Occipital lobe (tissue), 1 donor: ENCODE measurements at regions not wholly inside any gene's neighbourhood (a gene's known extent, or its start where the extent isn't known, plus 50 kb on each side); places are given as distances from the start of the nearest gene placed in this dataset.

Experiments
- DNase-seq: peaks from one replicate; lab custom pipeline; 2025; lab: John Stamatoyannopoulos, UW

- DNase-seq: no peak
These were observed 245.3 kb upstream of the ZP4 start for GRCh38 chr1:238135708-238136664.

- no peak for DNase-seq
These were observed 239.0 kb upstream of the ZP4 start for GRCh38 chr1:238129677-238130076.

GRCh38 chr1:238123201-238123600 is 232.5 kb upstream of the ZP4 start:
- DNase-seq: no peak

DNA sequence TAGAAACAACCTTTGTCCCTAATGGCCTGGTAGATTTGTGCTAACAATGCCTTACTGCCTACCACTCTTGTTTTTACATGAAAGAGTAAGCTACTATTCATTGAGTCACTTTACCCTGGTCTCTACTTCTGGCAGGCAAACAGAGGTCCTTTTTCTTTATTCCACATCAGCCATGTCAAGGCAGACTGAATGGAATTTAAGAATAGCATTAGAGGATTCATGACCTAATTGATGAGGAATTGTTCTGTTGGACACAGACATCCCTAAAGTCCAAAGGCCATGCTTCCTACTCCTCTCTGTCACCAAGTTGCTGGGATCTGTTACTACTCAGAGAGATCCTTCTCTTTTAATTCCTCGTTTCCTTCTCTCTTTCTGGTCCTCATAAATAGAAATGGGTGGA is 229.1 kb upstream of the ZP4 start:
- DNase-seq: no peak

DNA sequence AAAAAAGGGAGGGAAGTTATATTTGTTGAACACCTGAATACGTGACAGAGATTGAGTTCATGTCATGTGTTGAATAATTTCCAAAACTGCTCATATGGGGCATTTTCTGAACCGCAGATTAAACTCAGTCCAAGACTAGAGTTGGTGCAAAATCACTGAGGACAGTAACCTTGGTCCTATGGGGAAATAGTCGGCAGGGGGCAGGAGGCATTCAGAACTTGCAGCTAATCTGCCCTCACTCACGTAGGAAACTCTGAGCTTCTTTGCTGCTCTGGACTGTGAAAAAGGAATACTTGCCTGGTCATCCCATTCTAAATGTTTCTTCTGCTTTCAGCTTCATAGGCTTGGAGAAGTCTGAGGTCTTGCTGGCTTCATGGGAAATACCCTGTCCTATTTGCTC is 228.3 kb upstream of the ZP4 start:
- DNase-seq: no peak

DNA sequence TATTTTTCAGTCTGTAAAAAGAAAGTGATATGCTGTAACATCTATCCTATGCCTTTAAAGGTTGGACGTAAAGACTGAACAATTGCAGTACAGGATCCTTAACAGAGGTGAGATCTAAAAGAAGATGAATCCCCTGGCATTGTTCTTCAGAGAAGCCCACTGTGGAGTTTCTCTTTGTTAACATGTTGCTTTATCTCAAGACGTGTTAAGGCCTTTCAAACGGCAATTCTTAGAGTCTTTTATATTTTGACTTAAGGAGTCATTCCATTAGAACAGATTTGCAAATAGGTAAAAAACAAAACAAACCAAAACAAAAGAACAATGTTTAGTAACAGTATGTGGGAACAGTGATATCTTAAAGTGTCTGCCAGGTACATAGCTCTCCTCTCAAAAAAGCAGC is 225.1 kb upstream of the ZP4 start:
- DNase-seq: no peak

DNA sequence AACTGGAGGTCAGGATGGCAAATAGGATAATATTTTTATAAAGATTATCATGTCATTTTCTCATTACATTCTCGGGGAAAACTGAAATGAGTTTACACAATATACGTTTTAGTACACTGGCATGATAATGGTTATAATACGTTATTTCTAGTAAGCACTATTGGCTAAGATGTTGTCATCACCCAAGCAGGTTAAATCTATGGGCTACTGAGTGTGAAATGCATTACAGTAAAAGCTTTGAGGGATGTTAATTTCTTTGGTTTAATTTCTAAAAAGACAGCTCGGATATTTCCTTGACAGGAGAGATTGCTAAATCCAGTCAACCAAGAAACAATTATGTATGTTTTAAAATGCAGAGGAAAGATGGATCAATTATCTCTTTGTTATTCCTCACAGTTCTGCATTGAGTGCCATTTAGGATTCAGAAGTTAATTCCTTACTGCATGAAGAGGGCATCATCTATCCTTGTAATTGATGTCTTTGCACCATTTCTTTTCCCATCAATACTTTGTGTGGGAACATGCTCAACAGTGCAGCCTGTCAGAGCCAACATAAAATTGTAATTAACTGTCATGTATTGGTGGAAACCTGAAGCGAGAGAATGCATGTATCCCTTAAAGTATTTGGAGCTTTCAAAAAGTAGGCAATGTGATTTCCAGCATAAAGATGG is 222.4 kb upstream of the ZP4 start:
- no peak for DNase-seq

- no peak for DNase-seq
These were observed 220.8 kb upstream of the ZP4 start for GRCh38 chr1:238111516-238111915.

- no peak for DNase-seq
These were observed 220.4 kb upstream of the ZP4 start for GRCh38 chr1:238111081-238111480.

DNA sequence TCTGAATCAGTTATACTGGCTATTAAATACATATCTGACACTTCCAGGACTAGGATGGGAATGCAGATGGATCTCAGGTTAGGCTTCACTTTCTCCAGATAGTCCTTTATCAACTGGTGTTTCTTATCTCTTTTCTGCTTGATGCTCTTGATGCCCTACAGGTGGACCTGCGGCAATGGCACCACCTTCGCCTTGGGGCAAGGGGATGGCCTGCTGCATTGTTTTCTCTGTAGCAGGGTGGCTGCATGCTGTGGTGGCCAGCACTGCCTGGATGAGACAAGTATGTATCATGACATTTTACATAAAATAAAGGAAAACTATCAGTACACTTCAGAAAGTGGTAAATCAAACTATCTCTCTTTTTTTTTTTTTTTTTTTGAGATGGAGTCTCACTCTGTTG is 217.7 kb upstream of the ZP4 start:
- DNase-seq: no peak

- no peak for DNase-seq
These were observed 216.6 kb upstream of the ZP4 start for GRCh38 chr1:238107322-238107721.

DNA sequence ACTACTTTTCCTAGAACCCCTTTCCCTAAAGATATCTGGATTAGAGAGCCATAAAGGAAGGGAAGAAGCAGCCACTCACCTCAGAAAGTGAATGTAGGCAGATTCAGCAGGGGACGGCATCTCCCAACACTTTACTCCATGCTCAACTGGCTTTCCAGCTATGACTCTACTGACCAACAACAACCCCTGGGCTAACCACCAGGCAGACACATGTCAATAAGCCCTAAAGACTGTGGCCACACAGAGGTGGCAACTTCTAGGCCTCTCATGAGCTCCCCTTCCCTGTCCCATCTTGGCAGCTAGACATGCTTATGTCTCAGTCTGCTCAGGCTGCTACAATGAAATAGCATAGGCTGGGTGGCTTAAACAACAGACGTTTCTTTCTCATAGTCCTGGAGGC is 214.0 kb upstream of the ZP4 start:
- DNase-seq: no peak

GRCh38 chr1:238101923-238102322 is 211.2 kb upstream of the ZP4 start:
- DNase-seq: no peak

DNA sequence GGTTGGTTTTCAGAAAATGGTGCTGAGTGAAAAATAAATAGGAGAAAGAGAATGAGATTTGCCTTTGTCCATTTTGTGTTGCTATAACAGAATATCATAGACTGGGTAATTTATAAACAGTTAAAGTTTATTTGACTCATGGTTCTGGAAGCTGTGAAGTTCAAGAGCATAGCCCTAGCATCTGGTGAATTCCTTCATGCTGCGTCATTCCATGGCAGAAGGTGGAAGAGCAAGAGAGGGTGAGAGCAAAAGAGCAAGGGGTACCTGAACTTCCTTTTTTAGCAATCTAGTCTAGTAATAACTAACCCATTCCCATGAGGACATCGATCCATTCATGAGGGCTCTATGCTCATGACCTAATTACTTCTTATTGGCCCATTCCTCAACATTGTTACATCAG is 209.1 kb upstream of the ZP4 start:
- DNase-seq: no peak

DNA sequence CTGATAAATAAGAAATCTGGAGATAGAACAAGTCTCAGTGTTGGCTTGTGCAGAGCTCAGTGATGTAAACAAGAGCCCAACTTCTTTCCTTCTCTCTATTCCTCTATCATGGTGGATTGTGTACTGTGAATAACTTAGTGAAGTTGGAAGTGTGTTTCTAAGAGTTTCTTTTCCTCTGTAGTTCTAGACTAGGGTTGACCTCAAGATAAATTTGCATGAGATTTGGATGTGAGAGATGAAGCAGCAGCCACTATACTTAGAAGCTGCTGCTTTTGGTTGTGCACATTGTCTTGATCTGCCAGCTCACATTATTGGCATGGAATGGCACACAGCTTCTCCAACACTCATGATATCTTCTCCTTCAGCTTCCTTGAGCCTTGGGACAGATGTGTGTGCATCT is 198.9 kb upstream of the ZP4 start:
- no peak for DNase-seq

DNA sequence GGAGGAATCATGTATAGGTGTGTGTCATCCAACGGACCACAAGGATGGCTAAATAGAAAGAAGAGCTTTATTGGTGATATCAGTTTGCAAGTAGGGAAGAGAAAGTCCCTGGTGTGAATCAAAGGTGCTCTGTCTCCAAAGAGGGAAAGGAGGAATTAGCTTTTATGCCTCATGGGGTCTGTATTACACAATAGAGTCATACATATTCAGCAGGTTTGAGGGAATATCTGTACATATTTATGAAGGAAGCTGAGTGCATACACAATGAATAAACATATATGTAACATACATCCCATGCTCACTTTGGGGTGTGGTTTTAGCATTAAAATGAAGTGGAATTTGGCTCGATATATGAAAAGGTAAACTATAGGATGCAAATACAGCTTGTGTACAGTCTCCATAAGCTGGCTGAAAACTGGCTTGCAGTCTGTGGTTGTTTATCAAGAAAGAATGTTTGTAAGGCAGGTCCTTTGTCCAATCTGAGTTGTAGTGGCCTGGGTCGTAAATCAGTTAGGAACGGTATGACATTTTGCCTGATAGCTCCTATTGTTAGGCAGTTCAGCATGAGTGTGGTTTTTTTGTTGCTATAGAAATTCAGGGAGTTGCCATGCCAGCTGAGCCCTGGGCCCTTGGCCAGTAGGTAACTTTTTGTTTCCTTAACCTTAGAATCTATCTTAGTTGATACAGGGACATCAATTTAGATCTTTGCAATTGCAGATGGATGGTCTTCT is 198.0 kb upstream of the ZP4 start:
- DNase-seq: no peak

- no peak for DNase-seq
These were observed 183.3 kb upstream of the ZP4 start for GRCh38 chr1:238073991-238074390.

DNA sequence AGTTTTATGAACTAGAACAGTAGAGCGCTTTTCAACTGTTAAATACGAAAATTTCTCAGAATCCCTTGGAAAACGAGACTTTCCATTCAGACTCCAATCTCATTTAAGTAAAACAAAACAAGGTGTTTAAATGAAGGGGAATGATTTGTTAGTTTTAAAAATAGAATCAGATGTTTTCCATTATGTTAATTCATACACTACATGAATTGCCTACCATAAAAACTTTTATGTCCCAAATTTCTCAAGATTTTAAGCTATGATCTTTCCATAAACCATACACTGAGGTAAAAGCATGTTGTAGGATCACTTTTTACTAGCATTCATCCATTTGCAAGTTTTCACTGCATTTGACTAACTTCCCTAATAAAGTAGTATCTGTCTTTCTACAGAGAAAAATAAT is 180.3 kb upstream of the ZP4 start:
- DNase-seq: no peak

- no peak for DNase-seq
These were observed 172.7 kb upstream of the ZP4 start for GRCh38 chr1:238063454-238063853.

- DNase-seq: no peak
These were observed 171.4 kb upstream of the ZP4 start for GRCh38 chr1:238061967-238062613.

DNA sequence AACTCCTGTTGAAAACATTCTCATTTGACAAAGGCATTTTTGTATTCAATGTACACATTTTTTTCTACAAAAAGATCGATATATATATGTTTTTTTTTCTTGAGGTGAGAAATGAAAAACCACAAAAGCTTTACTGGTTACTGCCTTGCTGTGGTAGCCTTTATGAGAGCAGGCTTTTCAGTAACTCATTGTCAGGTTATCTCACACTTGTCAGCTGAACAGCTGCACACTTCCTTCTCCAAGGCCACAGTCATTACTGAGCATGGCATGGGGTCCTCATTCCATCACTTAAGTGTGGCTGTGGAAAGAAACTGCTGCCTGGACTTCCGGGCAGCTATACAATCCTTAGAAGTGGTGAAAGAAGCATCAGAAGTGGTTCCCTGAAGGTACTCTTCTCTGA is 169.3 kb upstream of the ZP4 start:
- DNase-seq: no peak
